GM23248 (cell line): ENCODE measurements at regions not wholly inside any gene's neighbourhood (a gene's known extent, or its start where the extent isn't known, plus 50 kb on each side); places are given as distances from the start of the nearest gene placed in this dataset.

Experiments
- DNase-seq: peaks from one replicate; pipeline ENCODE4 v3.0.0-alpha.2; 2015
- H2AFZ ChIP-seq: fragments of 200-600 bp; sonication (generic); 2 replicates; pipeline ENCODE4 v1.6.1; 2016; ENCODE audit warnings: antibody characterized with exemption
- H3F3A ChIP-seq: fragments of 200-600 bp; sonication (generic); 2 replicates; pipeline ENCODE4 v1.6.1; 2016; ENCODE audit warnings: mild to moderate bottlenecking, antibody characterized with exemption, mixed run types; ENCODE audit not compliant: insufficient read depth
- H3K27ac ChIP-seq: fragments of 200-600 bp; sonication (generic); 2 replicates; pipeline ENCODE4 v1.5.1; 2016; ENCODE audit warnings: mild to moderate bottlenecking
- H3K27me3 ChIP-seq: fragments of 200-600 bp; sonication (generic); replicated peaks from 2 replicates; pipeline ENCODE4 v1.6.1; 2016; ENCODE audit warnings: mild to moderate bottlenecking; ENCODE audit not compliant: insufficient read depth
- H3K36me3 ChIP-seq: fragments of 200-600 bp; sonication (generic); 2 replicates; pipeline ENCODE4 v1.6.1; 2016; ENCODE audit warnings: low read depth, mild to moderate bottlenecking
- H3K4me1 ChIP-seq: fragments of 200-600 bp; sonication (generic); 2 replicates; pipeline ENCODE4 v1.6.1; 2016; ENCODE audit warnings: mild to moderate bottlenecking; ENCODE audit not compliant: insufficient read depth
- H3K4me2 ChIP-seq: fragments of 200-600 bp; sonication (generic); one replicate; pipeline ENCODE4 v1.6.1; 2016; ENCODE audit warnings: mild to moderate bottlenecking; ENCODE audit not compliant: unreplicated experiment
- H3K4me3 ChIP-seq: fragments of 200-600 bp; sonication (generic); 2 replicates; pipeline ENCODE4 v1.5.1; 2016; ENCODE audit warnings: mild to moderate bottlenecking
- H3K79me2 ChIP-seq: fragments of 200-600 bp; sonication (generic); 2 replicates; pipeline ENCODE4 v1.6.1; 2016; ENCODE audit warnings: mild to moderate bottlenecking; ENCODE audit not compliant: insufficient read depth
- H3K9ac ChIP-seq: fragments of 200-600 bp; sonication (generic); 2 replicates; pipeline ENCODE4 v1.6.1; 2016; ENCODE audit warnings: mild to moderate bottlenecking
- H3K9me2 ChIP-seq: fragments of 200-600 bp; sonication (generic); 2 replicates; pipeline ENCODE4 v1.6.1; 2016; ENCODE audit warnings: mixed run types, mild to moderate bottlenecking, moderate library complexity; ENCODE audit not compliant: insufficient read depth
- H3K9me3 ChIP-seq: fragments of 200-600 bp; sonication (generic); one replicate; pipeline ENCODE4 v1.6.1; 2017; ENCODE audit warnings: low read depth
- H4K20me1 ChIP-seq: fragments of 200-600 bp; sonication (generic); 2 replicates; pipeline ENCODE4 v1.6.0; 2016; ENCODE audit not compliant: insufficient read depth
- EZH2 ChIP-seq: fragments of 200-600 bp; sonication (generic); IDR thresholded peaks from 2 replicates; pipeline ENCODE4 v1.6.1; 2018; ENCODE audit warnings: antibody characterized with exemption, mild to moderate bottlenecking; ENCODE audit not compliant: insufficient read depth, poor library complexity, severe bottlenecking
- EZH2phosphoT487 ChIP-seq: fragments of 200-600 bp; sonication (generic); IDR thresholded peaks from 2 replicates; pipeline ENCODE4 v1.6.1; 2018; ENCODE audit warnings: antibody characterized with exemption, moderate library complexity, mild to moderate bottlenecking, low read depth; ENCODE audit not compliant: insufficient read depth
- WGBS, 2 experiments: methylation state at CpG; one replicate each; pipeline ENCODE4 v1.1.6; 2015 to 2017; ENCODE audit warnings: low lambda C conversion rate in 2 of 2, low coverage in 1 of 2; ENCODE audit errors: missing lambda C conversion rate in 2 of 2; 5-methylcytosine and 5-hydroxymethylcytosine counted together
- in situ Hi-C: fragments of 300-500 bp; cut with MboI; formaldehyde crosslinking; loops from 2 replicates; pipeline ENCODE4 v1.15.0; 2020

DNA sequence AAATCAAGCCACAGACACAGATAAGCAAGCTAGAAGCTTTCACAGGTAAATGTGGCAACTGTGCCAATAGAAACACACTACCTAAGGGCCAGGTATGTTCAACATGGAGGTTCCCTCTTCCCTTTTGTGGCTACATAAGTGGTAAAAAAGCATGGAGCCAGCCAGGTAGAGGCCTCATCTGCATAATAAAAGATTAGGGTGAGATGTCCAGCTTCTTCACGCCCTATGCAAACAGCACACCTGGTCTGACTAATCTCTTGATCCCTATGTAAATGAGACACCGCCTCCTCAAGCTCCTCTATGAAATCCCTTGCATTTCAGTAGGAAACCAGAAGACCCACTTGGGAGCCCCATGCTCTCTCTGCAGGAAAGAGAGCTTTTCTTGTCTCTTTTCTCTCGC lies 282.2 kb downstream of the NEBL start:
- Histone ChIP-seq H3K4me2 (no peak overlapping the region), H3K27me3 (no peaks in the 10 kb centered on the region), H4K20me1 (no peaks in the 10 kb centered on the region), H3K4me3 (no peak overlapping the region), H3K9me2 (no peaks in the 10 kb centered on the region), H3K79me2 (no peaks in the 10 kb centered on the region), H2AFZ (no peak overlapping the region), H3K36me3 (no peaks in the 10 kb centered on the region), H3K4me1 (no peaks in the 10 kb centered on the region), H3K9me3 (no peaks in the 10 kb centered on the region), H3K27ac (no peak overlapping the region), H3F3A (no peaks in the 10 kb centered on the region), H3K9ac (no peak overlapping the region)
- in situ Hi-C loops, result no loop called here
- TF ChIP-seq EZH2 (no peak), EZH2phosphoT487 (no peak)
- no peak for DNase-seq
- 31 to 43% methylated on average over 3 of the region's 3 CpGs for WGBS, 2 experiments

DNA sequence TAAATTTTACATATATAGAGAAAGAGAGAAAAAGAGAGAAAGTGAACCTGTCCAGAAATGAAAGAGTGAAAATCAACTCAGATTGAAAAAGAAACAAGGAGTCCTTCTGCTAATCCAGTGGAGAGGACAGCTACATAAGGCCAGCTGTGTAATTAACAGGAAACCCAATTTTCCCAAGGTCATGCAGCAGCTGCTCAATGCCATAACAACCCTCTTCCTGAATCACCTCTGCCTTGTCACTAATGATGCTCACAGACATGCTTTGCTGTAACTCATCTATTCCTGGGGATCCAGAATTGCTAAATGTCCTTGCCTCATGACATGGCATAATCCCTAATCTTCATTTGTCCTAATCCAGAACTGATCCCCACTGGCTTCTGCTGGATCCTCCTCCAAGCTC lies 288.6 kb downstream of the NEBL start:
- Histone ChIP-seq H3K4me3 (no peak overlapping the region), H3F3A (no peaks in the 10 kb centered on the region), H3K9ac (no peak overlapping the region), H3K36me3 (no peaks in the 10 kb centered on the region), H3K9me3 (no peaks in the 10 kb centered on the region), H3K27me3 (no peaks in the 10 kb centered on the region), H4K20me1 (no peaks in the 10 kb centered on the region), H3K4me1 (no peaks in the 10 kb centered on the region), H3K9me2 (no peaks in the 10 kb centered on the region), H3K27ac (no peak overlapping the region), H3K79me2 (no peaks in the 10 kb centered on the region), H3K4me2 (no peak overlapping the region), H2AFZ (no peak overlapping the region)
- DNase-seq, result no peak
- TF ChIP-seq EZH2phosphoT487 (no peak), EZH2 (no peak)
- in situ Hi-C loops, result no loop called here

DNA sequence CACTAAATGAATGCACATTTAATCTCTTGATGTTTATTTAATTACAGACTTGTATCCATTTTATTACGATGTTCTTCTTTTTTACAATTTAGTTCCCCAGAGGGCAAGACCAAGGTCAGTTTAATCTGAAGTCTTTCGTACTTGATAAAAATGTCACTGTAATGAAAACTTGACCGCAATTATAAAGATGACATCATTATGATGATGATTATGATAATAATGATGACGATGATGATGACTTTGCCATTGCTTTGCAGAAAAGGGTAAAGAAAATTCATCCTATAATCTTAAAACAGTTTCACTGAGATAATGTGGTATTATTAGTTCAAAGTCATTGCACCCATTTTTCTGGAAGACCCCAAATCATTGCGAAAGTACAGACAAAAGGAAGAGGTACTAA lies 290.1 kb downstream of the NEBL start:
- Histone ChIP-seq H3F3A (no peaks in the 10 kb centered on the region), H2AFZ (no peak overlapping the region), H3K9me3 (no peaks in the 10 kb centered on the region), H3K4me2 (no peak overlapping the region), H3K9me2 (no peaks in the 10 kb centered on the region), H3K36me3 (no peaks in the 10 kb centered on the region), H3K4me1 (no peaks in the 10 kb centered on the region), H3K4me3 (no peak overlapping the region), H3K27ac (no peak overlapping the region), H3K79me2 (no peaks in the 10 kb centered on the region), H3K27me3 (no peaks in the 10 kb centered on the region), H3K9ac (no peak overlapping the region), H4K20me1 (no peaks in the 10 kb centered on the region)
- no peak for TF ChIP-seq EZH2phosphoT487
- TF ChIP-seq EZH2, result no peak
- 61% methylated on average over 5 of the region's 5 CpGs for WGBS, 2 experiments
- in situ Hi-C loops, result no loop called here
- DNase-seq, result no peak

DNA sequence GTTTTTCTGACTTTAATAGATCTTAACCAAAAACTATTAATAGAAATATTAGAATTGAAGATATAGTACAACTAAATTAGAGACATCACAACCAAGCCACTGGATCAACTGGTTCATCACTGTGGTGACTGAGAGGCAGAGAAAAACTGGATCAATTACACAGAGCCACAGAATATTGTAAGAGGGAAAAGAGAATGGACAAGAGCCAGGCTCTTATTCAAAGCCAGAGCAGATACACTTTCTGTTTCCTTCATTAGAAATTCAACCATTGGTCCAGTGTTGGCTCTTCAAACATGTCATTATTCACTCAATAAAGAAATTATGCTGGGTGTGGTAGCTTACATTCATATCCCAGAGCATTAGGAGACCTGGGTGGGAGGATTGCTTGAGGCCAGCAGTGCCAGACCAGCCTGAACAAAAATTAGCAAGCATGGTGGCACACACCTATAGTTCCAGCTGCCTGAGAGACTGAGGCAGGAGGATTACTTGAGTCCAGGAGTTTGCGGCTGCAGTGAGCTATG lies 295.1 kb downstream of the NEBL start:
- no peaks in the 10 kb centered on the region for H3K9me3 ChIP-seq
- in situ Hi-C loops, result no loop called here
- no peak overlapping the region for H3K4me2 ChIP-seq
- no peak overlapping the region for H3K27ac ChIP-seq
- no peak overlapping the region for H2AFZ ChIP-seq
- no peak for TF ChIP-seq EZH2
- no peak for TF ChIP-seq EZH2phosphoT487
- H3K9me2 ChIP-seq, result no peaks in the 10 kb centered on the region
- no peaks in the 10 kb centered on the region for H3K4me1 ChIP-seq
- 57 to 64% methylated on average over 1 of the region's 1 CpG for WGBS, 2 experiments
- H3K9ac ChIP-seq, result no peak overlapping the region
- H3K36me3 ChIP-seq, result no peaks in the 10 kb centered on the region
- no peaks in the 10 kb centered on the region for H3K79me2 ChIP-seq
- no peak for DNase-seq
- no peaks in the 10 kb centered on the region for H3K27me3 ChIP-seq
- H4K20me1 ChIP-seq, result no peaks in the 10 kb centered on the region
- H3K4me3 ChIP-seq, result no peak overlapping the region
- H3F3A ChIP-seq, result no peaks in the 10 kb centered on the region

DNA sequence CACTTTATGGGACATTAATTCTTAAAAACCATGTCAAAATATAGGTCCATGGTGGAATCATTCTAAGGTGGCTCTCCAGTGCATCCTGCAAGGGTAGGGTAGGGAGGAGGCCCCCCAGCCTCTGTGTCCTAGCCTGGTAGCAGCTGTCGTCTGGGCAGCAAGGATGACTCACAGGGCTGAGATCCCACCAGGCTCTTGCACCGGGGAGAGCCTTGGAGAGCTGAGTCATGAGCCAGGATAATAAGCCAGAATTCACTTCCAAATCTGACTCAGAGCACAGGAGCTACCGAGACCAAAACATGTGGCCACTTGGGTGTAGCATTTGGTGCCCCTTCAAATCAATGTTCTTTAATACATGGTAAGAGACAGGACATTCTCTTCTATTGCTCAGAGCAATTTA lies 298.5 kb downstream of the NEBL start:
- WGBS, 2 experiments, result 1 to 3% methylated on average over 3 of the region's 3 CpGs
- H3K4me1 ChIP-seq, result 0 out of 2 replicates have a peak, but pooled peaks cover 4% of the 10 kb centered on the region
- H3K27ac ChIP-seq, result no peak overlapping the region
- no peak overlapping the region for H2AFZ ChIP-seq
- in situ Hi-C loops, result no loop called here
- no peaks in the 10 kb centered on the region for H3K9me3 ChIP-seq
- H3K9me2 ChIP-seq, result no peaks in the 10 kb centered on the region
- no peak overlapping the region for H3K4me2 ChIP-seq
- no peak overlapping the region for H3K9ac ChIP-seq
- no peaks in the 10 kb centered on the region for H3F3A ChIP-seq
- no peaks in the 10 kb centered on the region for H3K79me2 ChIP-seq
- H3K4me3 ChIP-seq, result no peak overlapping the region
- no peaks in the 10 kb centered on the region for H3K36me3 ChIP-seq
- H3K27me3 ChIP-seq, result no peaks in the 10 kb centered on the region
- no peaks in the 10 kb centered on the region for H4K20me1 ChIP-seq
- no peak for TF ChIP-seq EZH2
- no peak for TF ChIP-seq EZH2phosphoT487
- peak; percentile 71 for DNase-seq
